ENCODE measurements at regions not wholly inside any gene's neighbourhood (a gene's known extent, or its start where the extent isn't known, plus 50 kb on each side); places are given as distances from the start of the nearest gene placed in this dataset.

- H3K27ac ChIP-seq (ENCODE audit: low read depth, low read length), result no peak overlapping the region
- no peaks in the 10 kb centered on the region for H4K20me1 ChIP-seq (ENCODE audit: insufficient read depth, low read length)
- peaks cover 9% of the 10 kb centered on the region for H3K4me1 ChIP-seq (ENCODE audit: insufficient read depth, low read length)
- no peaks in the 10 kb centered on the region for H3K27me3 ChIP-seq (ENCODE audit: insufficient read depth, low read length)
- H3K36me3 ChIP-seq (ENCODE audit: insufficient read depth, low read length), result no peaks in the 10 kb centered on the region
- no peak for DNase-seq (ENCODE audit: insufficient read length, low spot score, missing footprints)
- H3K4me2 ChIP-seq (ENCODE audit: insufficient read depth, low read length), result no peak overlapping the region
- TF ChIP-seq, protein P1, sequence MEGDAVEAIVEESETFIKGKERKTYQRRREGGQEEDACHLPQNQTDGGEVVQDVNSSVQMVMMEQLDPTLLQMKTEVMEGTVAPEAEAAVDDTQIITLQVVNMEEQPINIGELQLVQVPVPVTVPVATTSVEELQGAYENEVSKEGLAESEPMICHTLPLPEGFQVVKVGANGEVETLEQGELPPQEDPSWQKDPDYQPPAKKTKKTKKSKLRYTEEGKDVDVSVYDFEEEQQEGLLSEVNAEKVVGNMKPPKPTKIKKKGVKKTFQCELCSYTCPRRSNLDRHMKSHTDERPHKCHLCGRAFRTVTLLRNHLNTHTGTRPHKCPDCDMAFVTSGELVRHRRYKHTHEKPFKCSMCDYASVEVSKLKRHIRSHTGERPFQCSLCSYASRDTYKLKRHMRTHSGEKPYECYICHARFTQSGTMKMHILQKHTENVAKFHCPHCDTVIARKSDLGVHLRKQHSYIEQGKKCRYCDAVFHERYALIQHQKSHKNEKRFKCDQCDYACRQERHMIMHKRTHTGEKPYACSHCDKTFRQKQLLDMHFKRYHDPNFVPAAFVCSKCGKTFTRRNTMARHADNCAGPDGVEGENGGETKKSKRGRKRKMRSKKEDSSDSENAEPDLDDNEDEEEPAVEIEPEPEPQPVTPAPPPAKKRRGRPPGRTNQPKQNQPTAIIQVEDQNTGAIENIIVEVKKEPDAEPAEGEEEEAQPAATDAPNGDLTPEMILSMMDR (IDR thresholded peaks at IDR 0.05; ENCODE audit: extremely low read depth, low read depth, low read length), result no peak
- no peaks in the 10 kb centered on the region for H3K9me3 ChIP-seq (ENCODE audit: low read depth, low read length)
- no peak overlapping the region for H3K4me3 ChIP-seq (ENCODE audit: insufficient read depth, low read length)
- H2AFZ ChIP-seq (ENCODE audit: low read length), result no peak overlapping the region
- no peaks in the 10 kb centered on the region for H3K79me2 ChIP-seq (ENCODE audit: insufficient read depth, low read length)
These were observed 698.3 kb downstream of the MAFB start for GRCh38 chr20:39990692-39991091.

- H3K4me3 ChIP-seq (ENCODE audit: insufficient read depth, low read length), result no peak overlapping the region
- no peak overlapping the region for H3K4me2 ChIP-seq (ENCODE audit: insufficient read depth, low read length)
- H2AFZ ChIP-seq (ENCODE audit: low read length), result no peak overlapping the region
- H3K4me1 ChIP-seq (ENCODE audit: insufficient read depth, low read length), result peaks cover 9% of the 10 kb centered on the region
- H3K27ac ChIP-seq (ENCODE audit: low read depth, low read length), result no peak overlapping the region
- DNase-seq (ENCODE audit: insufficient read length, low spot score, missing footprints), result peak; percentile 47
- H3K79me2 ChIP-seq (ENCODE audit: insufficient read depth, low read length), result no peaks in the 10 kb centered on the region
- H3K36me3 ChIP-seq (ENCODE audit: insufficient read depth, low read length), result no peaks in the 10 kb centered on the region
- H3K9me3 ChIP-seq (ENCODE audit: low read depth, low read length), result no peaks in the 10 kb centered on the region
- H3K27me3 ChIP-seq (ENCODE audit: insufficient read depth, low read length), result no peaks in the 10 kb centered on the region
- no peaks in the 10 kb centered on the region for H4K20me1 ChIP-seq (ENCODE audit: insufficient read depth, low read length)
- TF ChIP-seq, protein P1 (IDR thresholded peaks at IDR 0.05; ENCODE audit: extremely low read depth, low read depth, low read length), result no peak
These were observed 700.0 kb downstream of the MAFB start for GRCh38 chr20:39988991-39989390.

DNA sequence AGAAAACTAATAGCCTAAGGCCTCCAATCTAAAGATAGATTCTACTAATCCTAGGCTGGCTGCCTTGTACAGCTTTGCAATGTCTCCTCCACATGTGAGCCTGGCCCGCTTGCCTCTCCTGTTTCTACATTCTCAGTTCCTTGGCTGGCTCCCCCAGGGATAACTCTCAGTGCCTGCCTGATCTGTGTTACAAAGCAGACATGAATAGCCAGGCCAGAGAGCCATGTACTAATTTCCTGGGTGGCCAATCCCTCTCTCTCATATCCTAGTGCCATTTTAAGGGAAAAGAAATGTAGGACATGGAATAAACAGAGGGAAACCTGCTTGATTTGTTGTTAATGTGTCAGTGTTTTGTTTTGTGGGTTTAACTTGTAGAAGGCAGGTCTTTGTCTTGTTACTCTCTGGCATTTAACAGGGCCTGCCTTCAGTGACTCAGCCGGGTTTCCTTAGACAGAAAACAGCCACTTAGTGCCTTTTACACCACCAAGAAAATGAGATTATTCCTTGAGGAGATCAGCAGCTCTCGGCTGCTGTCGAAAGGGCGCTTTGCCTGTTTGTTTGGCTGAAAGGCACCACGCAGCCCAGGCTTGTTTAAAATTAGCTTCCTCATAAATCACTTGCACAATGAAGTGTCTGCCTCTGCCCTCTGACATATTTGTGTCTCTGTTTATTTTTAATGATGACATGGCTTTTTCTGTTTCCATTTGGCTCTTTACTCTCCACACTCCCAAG, 702.7 kb downstream of the MAFB start:
- DNase-seq (ENCODE audit: insufficient read length, low spot score, missing footprints), result no peak
- H3K27ac ChIP-seq (ENCODE audit: low read depth, low read length), result peak overlapping the region; percentile 49
- H3K4me1 ChIP-seq (ENCODE audit: insufficient read depth, low read length), result peaks cover 9% of the 10 kb centered on the region
- H3K27me3 ChIP-seq (ENCODE audit: insufficient read depth, low read length), result no peaks in the 10 kb centered on the region
- H4K20me1 ChIP-seq (ENCODE audit: insufficient read depth, low read length), result no peaks in the 10 kb centered on the region
- peak overlapping the region; percentile 35 for H3K4me3 ChIP-seq (ENCODE audit: insufficient read depth, low read length)
- H3K79me2 ChIP-seq (ENCODE audit: insufficient read depth, low read length), result no peaks in the 10 kb centered on the region
- no peaks in the 10 kb centered on the region for H3K9me3 ChIP-seq (ENCODE audit: low read depth, low read length)
- H2AFZ ChIP-seq (ENCODE audit: low read length), result peak overlapping the region; percentile 93
- TF ChIP-seq, protein P1 (IDR thresholded peaks at IDR 0.05; ENCODE audit: extremely low read depth, low read depth, low read length), result no peak
- H3K36me3 ChIP-seq (ENCODE audit: insufficient read depth, low read length), result no peaks in the 10 kb centered on the region
- peak overlapping the region; percentile 55 for H3K4me2 ChIP-seq (ENCODE audit: insufficient read depth, low read length)

DNA sequence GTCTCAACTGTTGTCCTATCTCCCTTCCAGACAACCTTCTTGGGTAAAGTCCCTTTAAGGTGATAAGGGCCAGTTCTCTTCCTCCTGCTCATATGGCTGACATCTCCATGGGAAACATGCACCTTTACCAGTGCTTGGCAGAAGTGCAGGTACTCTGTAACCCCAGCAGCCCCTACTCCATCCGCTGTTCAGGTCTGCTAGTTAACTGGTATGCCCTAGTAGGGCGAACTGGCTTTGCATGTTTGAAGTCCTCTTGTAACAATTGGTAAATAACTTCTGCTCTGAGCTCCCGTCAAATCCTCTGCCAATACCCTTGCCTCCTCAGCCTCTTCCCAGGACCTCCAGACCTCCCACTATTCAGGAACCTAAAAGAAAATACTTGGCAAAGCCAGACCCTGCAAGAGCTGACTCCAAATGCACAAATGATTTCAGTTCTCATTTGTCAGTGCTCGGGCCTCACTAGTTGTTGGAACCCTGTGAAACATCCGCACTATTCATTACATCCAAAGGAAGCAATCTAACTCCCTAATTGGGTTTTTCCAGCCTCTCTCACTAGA, 703.7 kb downstream of the MAFB start:
- Histone ChIP-seq H3K4me3 (ENCODE audit: insufficient read depth, low read length) (no peak overlapping the region), H3K27me3 (ENCODE audit: insufficient read depth, low read length) (no peaks in the 10 kb centered on the region), H3K36me3 (ENCODE audit: insufficient read depth, low read length) (no peaks in the 10 kb centered on the region), H3K4me1 (ENCODE audit: insufficient read depth, low read length) (peaks cover 9% of the 10 kb centered on the region), H3K4me2 (ENCODE audit: insufficient read depth, low read length) (no peak overlapping the region), H3K79me2 (ENCODE audit: insufficient read depth, low read length) (no peaks in the 10 kb centered on the region), H4K20me1 (ENCODE audit: insufficient read depth, low read length) (no peaks in the 10 kb centered on the region), H3K9me3 (ENCODE audit: low read depth, low read length) (no peaks in the 10 kb centered on the region), H3K27ac (ENCODE audit: low read depth, low read length) (no peak overlapping the region), H2AFZ (ENCODE audit: low read length) (no peak overlapping the region)
- no peak for DNase-seq (ENCODE audit: insufficient read length, low spot score, missing footprints)
- TF ChIP-seq, protein P1 (IDR thresholded peaks at IDR 0.05; ENCODE audit: extremely low read depth, low read depth, low read length), result no peak
